HG03095 (cell line): ENCODE measurements at regions not wholly inside any gene's neighbourhood (a gene's known extent, or its start where the extent isn't known, plus 50 kb on each side); places are given as distances from the start of the nearest gene placed in this dataset.

Experiments
- ATAC-seq: cut with Tn5 transposase; IDR thresholded peaks from one replicate; pipeline ENCODE4 v1.9.1; 2021; ENCODE audit warnings: moderate library complexity; ENCODE audit not compliant: unreplicated experiment

- ATAC-seq: peak; percentile 76
These were observed 135.2 kb downstream of the BARD1 start for GRCh38 chr2:214674278-214674677.

- ATAC-seq: no peak
These were observed 138.1 kb downstream of the BARD1 start for GRCh38 chr2:214671319-214671885.

DNA sequence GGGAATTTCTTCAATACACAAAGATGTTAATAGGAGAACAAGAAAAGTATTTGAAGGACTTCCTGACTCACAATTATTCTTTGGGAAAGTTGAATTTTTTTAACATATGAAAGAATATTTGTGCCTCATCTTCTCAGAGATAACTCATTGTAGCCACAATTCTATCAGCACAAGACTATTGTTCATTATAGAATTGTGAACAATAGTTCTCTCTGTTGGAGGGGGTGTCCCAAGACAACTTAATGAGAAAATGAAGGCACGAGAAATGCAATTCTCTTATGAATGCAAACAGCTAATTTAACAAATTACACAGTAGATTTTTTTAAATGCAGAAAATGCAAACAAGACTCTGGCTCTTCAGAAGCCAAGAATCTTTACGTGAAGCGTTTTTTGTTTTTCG lies 157.0 kb downstream of the BARD1 start:
- ATAC-seq: no peak

GRCh38 chr2:214651451-214651850 lies 158.0 kb downstream of the BARD1 start:
- ATAC-seq: no peak

GRCh38 chr2:214649440-214650205 lies 159.9 kb downstream of the BARD1 start:
- ATAC-seq: no peak

DNA sequence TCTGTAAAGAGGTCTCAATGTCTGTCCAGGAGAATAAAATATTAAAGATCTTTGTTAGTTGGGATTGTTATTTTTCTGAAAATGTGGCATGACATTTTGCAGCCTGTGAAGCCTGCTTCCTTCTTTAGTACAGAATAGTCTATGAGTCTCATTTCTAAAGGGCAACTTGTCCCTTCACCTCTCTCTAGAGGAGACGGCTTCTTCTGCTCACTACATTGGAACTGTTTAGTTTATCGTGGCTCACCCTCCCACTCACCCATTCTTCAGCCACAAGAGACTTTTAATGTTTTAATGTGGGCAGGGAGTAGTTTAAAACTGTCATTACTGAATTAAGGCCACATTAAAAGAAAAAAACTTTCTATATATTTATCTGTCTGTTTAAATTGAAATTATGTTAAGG lies 161.0 kb downstream of the BARD1 start:
- ATAC-seq: no peak

DNA sequence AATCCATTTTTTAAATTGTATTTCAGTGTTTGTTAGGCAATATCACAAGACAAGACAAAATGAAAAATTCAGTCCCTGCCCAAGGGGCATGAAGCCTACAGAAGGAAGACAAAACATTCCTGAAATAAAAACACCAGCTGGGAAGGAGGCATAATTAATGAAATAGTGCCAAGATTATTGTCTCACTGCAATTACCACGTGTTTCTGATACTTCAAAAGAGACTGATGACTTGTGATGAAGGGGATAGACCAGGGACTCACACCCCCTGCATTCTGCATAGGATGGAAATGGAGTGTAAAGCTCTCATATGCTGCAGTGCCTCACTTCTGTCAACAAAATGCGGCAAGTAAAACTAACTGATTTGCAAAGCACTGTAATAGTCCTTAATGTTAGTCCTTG lies 178.1 kb downstream of the BARD1 start:
- ATAC-seq: no peak

DNA sequence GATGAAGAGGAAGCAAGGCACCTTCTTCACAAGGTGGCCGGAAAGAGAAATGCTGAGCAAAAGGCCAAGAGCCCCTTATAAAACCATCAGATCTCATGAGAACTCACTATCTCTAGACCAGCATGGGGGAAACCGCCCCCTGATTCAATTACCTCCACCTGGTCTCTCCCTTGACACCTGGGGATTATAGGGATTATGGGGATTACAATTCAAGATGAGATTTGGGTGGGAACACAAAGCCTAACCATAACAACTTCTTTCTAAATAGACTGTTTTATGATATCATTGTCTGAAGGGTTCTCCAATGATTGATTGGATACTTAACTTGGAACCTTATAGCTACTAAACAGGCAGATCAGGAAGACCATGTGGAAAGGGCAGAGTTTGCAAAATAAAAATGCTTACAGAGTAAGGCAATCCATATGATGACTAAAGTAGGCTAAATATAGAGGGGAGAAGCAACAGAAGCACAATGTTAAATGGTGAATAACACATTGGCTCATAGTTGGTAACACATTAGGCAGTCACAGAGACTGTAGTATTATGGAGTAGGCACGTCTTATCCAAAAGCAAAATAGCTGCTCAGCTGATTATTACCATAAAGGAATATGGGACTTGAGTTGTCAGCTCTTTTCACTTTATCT lies 179.0 kb downstream of the BARD1 start:
- no peak for ATAC-seq

GRCh38 chr2:214629875-214630274 lies 179.6 kb downstream of the BARD1 start:
- no peak for ATAC-seq
